HEK293 (cell line): ENCODE measurements at regions not wholly inside any gene's neighbourhood (a gene's known extent, or its start where the extent isn't known, plus 50 kb on each side); places are given as distances from the start of the nearest gene placed in this dataset.

Experiments
- CTCF ChIA-PET: fragments of 350-600 bp; formaldehyde crosslinking; extraction: SDS; loops from one replicate; lab custom pipeline; 2021; ENCODE audit warnings: antibody characterized with exemption; lab: Yijun Ruan, JAX
- POLR2A ChIA-PET: fragments of 300-600 bp; formaldehyde crosslinking; extraction: SDS; loops from one replicate; lab custom pipeline; 2020; ENCODE audit warnings: antibody characterized with exemption, inconsistent platforms; lab: Yijun Ruan, JAX
- H3K27ac ChIP-seq: fragments of 200-500 bp; sonication (Bioruptor generic); 2 replicates; pipeline ENCODE4 v1.5.1; 2014; ENCODE audit warnings: low read depth, low read length, control low read depth, inconsistent platforms; ENCODE audit errors: extremely low read depth
- H3K36me3 ChIP-seq, 2 experiments: fragments of 200-500 bp in 1 of 2; sonication (Bioruptor generic) in 1 of 2; 1 replicate in 1 of 2; 2 replicates in 1 of 2; pipeline ENCODE4 v1.5.1; 2014 to 2017; ENCODE audit warnings: inconsistent platforms in 2 of 2, low read length in 2 of 2; ENCODE audit not compliant: control insufficient read depth in 2 of 2, insufficient read depth in 1 of 2
- H3K4me1 ChIP-seq: fragments of 200-500 bp; sonication (Bioruptor generic); 2 replicates; pipeline ENCODE4 v1.5.1; 2014; ENCODE audit warnings: mild to moderate bottlenecking, low read length, inconsistent platforms; ENCODE audit not compliant: control insufficient read depth, insufficient read depth
- H3K4me3 ChIP-seq: 2 replicates; pipeline ENCODE4 v1.5.1; 2011; ENCODE audit warnings: low read depth, mild to moderate bottlenecking, control low read depth, low read length, moderate library complexity
- H3K9me3 ChIP-seq: fragments of 200-500 bp; sonication (Bioruptor generic); 2 replicates; pipeline ENCODE4 v1.5.1; 2014; ENCODE audit warnings: low read depth, low read length, inconsistent platforms; ENCODE audit not compliant: control insufficient read depth, insufficient read depth
- EGR2 ChIP-seq: fragments of 450-650 bp; formaldehyde crosslinking; IDR thresholded peaks from 2 replicates; pipeline ENCODE4 v1.5.1; 2016; ENCODE audit warnings: low read depth, missing biosample characterization, missing genetic modification characterization
- KLF8 ChIP-seq: fragments of 450-650 bp; formaldehyde crosslinking; IDR thresholded peaks from 2 replicates; pipeline ENCODE4 v1.5.1; 2016; ENCODE audit warnings: missing biosample characterization, missing genetic modification characterization
- ZBTB17 ChIP-seq: fragments of 450-650 bp; formaldehyde crosslinking; IDR thresholded peaks from 2 replicates; pipeline ENCODE4 v1.5.1; 2016; ENCODE audit warnings: missing biosample characterization, missing genetic modification characterization
- ZBTB21 ChIP-seq: fragments of 450-650 bp; formaldehyde crosslinking; IDR thresholded peaks from 2 replicates; pipeline ENCODE4 v1.5.1; 2017; ENCODE audit warnings: missing biosample characterization, missing genetic modification characterization
- ZNF169 ChIP-seq: fragments of 450-650 bp; formaldehyde crosslinking; IDR thresholded peaks from 2 replicates; pipeline ENCODE4 v1.5.1; 2016; ENCODE audit warnings: missing biosample characterization, missing genetic modification characterization
- ZNF248 ChIP-seq: fragments of 450-650 bp; formaldehyde crosslinking; IDR thresholded peaks from 2 replicates; pipeline ENCODE4 v1.5.1; 2017; ENCODE audit warnings: missing biosample characterization, missing genetic modification characterization
- ZNF626 ChIP-seq: fragments of 450-650 bp; sonication (Bioruptor Pico); formaldehyde crosslinking; IDR thresholded peaks from 2 replicates; pipeline ENCODE4 v1.5.1; 2018; ENCODE audit warnings: missing biosample characterization, missing genetic modification characterization, inconsistent platforms
- ZNF629 ChIP-seq: fragments of 450-650 bp; formaldehyde crosslinking; IDR thresholded peaks from 2 replicates; pipeline ENCODE4 v1.5.1; 2017; ENCODE audit warnings: missing biosample characterization, missing genetic modification characterization
- TF ChIP-seq, protein P1 (sequence below): fragments of 450-650 bp; formaldehyde crosslinking; IDR thresholded peaks from 2 replicates; pipeline ENCODE4 v1.5.1; 2016; ENCODE audit warnings: missing biosample characterization, missing genetic modification characterization
- TF ChIP-seq, protein P2 (sequence below): fragments of 450-650 bp; formaldehyde crosslinking; IDR thresholded peaks from 2 replicates; pipeline ENCODE4 v1.5.1; 2016; ENCODE audit warnings: missing biosample characterization, missing genetic modification characterization
- TF ChIP-seq, protein P3 (sequence below): fragments of 450-650 bp; formaldehyde crosslinking; IDR thresholded peaks from 2 replicates; pipeline ENCODE4 v1.5.1; 2016; ENCODE audit warnings: missing biosample characterization, missing genetic modification characterization, borderline replicate concordance
- TF ChIP-seq, protein P4 (sequence below): fragments of 450-650 bp; formaldehyde crosslinking; IDR thresholded peaks from 2 replicates; pipeline ENCODE4 v1.5.1; 2017; ENCODE audit warnings: missing biosample characterization, missing genetic modification characterization
- TF ChIP-seq, protein P5 (sequence below): sonication (generic); formaldehyde crosslinking; IDR thresholded peaks from 2 replicates; pipeline ENCODE4 v1.8.1; 2022; ENCODE audit warnings: mild to moderate bottlenecking, moderate library complexity, missing genetic modification reagents

DNA sequence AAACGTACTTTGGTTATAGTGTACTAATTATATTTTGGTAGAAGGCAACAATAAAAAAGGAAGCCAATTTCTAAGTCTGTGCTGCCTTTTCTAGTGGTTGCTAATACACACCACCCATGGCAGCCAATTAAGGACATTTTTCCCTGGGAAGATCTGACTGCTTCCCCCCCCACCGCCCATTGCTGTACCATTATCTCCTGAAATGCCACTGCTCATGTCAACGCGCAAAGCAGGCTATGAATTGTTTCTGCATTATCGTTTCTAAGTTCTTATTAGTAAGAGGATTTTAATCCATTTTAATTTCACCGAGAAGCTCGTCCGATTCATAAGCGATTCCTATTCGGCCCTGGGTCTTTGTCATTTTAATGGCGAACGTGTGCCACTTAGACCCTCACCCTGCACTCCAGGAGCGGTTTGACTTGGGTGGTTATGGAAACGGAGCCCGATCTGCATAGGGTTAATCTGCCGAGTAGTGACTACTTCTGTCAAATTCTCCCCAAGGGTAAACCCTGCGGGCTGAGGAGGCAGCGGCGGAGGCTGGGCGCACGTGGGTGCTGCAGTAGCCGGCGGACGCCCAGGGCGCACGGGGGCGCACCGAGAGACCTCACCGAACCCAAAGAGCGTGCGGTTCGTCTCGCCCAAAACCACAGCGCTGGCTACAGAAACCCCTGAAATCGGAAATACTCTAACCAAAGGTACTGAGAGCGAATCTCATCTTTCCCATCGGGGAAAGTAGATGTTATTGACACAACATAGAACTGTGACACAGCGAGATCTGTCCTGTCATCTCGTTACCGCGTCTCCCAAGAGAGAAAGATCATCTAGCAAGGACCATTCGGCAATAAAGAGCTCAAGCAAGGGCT lies 55.8 kb upstream of the SHC3 start:
- CTCF ChIA-PET, result no interaction called here
- POLR2A ChIA-PET, result no interaction called here
- H3K36me3 ChIP-seq, result no peaks in the 10 kb centered on the region
- no peak overlapping the region for H3K27ac ChIP-seq
- H3K4me1 ChIP-seq, result no peaks in the 10 kb centered on the region
- TF ChIP-seq EGR2 (tag by site-specific recombination) (peak; percentile 29; the same call in 1 of the 2 replicates), ZBTB17 (tag by site-specific recombination) (0 out of 2 replicates have a peak, but pooled peaks have one; percentile 15), ZNF169 (no peak), ZNF629 (tag by site-specific recombination) (no peak)
- TF ChIP-seq, protein P1, sequence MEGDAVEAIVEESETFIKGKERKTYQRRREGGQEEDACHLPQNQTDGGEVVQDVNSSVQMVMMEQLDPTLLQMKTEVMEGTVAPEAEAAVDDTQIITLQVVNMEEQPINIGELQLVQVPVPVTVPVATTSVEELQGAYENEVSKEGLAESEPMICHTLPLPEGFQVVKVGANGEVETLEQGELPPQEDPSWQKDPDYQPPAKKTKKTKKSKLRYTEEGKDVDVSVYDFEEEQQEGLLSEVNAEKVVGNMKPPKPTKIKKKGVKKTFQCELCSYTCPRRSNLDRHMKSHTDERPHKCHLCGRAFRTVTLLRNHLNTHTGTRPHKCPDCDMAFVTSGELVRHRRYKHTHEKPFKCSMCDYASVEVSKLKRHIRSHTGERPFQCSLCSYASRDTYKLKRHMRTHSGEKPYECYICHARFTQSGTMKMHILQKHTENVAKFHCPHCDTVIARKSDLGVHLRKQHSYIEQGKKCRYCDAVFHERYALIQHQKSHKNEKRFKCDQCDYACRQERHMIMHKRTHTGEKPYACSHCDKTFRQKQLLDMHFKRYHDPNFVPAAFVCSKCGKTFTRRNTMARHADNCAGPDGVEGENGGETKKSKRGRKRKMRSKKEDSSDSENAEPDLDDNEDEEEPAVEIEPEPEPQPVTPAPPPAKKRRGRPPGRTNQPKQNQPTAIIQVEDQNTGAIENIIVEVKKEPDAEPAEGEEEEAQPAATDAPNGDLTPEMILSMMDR (tag by site-specific recombination), result peak; percentile 50; the same call in 1 of the 2 replicates
- H3K9me3 ChIP-seq, result no peaks in the 10 kb centered on the region
- H3K4me3 ChIP-seq, result no peak overlapping the region

DNA sequence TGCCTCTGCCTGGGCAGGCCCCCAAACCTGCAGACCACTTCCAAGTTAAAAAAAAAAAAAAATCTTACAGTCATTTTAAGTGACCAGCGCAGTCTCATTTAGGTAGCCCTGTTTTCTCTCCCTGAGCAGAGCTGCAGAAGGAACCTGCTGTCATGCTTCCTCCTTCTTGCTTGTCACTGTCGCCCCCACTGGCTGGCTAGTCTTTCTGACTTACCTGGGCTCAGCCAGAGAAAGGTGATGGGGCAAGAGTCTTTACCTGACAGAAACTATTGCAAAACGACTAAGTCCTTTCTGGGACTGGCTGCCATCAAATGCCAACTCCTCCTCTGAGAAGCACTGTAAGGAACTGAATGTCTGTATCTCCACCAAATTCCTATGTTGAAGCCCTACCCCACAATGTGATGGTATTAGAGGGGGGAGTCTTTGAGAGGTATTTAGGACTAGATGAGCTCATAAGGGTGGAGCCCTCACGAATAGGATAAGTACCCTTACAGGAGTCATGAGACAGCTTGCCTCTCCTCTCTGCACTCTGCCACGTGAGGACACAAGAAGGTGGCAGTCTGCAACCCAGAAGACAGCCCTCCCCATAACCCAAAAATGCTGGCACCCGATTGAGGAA lies 58.4 kb upstream of the SHC3 start:
- Histone ChIP-seq H3K27ac (no peak overlapping the region), H3K4me1 (no peaks in the 10 kb centered on the region), H3K4me3 (no peak overlapping the region), H3K36me3 (no peaks in the 10 kb centered on the region), H3K9me3 (no peaks in the 10 kb centered on the region)
- TF ChIP-seq, protein P2, sequence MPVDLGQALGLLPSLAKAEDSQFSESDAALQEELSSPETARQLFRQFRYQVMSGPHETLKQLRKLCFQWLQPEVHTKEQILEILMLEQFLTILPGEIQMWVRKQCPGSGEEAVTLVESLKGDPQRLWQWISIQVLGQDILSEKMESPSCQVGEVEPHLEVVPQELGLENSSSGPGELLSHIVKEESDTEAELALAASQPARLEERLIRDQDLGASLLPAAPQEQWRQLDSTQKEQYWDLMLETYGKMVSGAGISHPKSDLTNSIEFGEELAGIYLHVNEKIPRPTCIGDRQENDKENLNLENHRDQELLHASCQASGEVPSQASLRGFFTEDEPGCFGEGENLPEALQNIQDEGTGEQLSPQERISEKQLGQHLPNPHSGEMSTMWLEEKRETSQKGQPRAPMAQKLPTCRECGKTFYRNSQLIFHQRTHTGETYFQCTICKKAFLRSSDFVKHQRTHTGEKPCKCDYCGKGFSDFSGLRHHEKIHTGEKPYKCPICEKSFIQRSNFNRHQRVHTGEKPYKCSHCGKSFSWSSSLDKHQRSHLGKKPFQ (tag by site-specific recombination), result no peak
- TF ChIP-seq ZBTB21, result no peak
- TF ChIP-seq, protein P3, sequence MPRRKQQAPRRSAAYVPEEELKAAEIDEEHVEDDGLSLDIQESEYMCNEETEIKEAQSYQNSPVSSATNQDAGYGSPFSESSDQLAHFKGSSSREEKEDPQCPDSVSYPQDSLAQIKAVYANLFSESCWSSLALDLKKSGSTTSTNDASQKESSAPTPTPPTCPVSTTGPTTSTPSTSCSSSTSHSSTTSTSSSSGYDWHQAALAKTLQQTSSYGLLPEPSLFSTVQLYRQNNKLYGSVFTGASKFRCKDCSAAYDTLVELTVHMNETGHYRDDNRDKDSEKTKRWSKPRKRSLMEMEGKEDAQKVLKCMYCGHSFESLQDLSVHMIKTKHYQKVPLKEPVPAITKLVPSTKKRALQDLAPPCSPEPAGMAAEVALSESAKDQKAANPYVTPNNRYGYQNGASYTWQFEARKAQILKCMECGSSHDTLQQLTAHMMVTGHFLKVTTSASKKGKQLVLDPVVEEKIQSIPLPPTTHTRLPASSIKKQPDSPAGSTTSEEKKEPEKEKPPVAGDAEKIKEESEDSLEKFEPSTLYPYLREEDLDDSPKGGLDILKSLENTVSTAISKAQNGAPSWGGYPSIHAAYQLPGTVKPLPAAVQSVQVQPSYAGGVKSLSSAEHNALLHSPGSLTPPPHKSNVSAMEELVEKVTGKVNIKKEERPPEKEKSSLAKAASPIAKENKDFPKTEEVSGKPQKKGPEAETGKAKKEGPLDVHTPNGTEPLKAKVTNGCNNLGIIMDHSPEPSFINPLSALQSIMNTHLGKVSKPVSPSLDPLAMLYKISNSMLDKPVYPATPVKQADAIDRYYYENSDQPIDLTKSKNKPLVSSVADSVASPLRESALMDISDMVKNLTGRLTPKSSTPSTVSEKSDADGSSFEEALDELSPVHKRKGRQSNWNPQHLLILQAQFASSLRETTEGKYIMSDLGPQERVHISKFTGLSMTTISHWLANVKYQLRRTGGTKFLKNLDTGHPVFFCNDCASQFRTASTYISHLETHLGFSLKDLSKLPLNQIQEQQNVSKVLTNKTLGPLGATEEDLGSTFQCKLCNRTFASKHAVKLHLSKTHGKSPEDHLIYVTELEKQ, result no peak
- TF ChIP-seq, protein P4, sequence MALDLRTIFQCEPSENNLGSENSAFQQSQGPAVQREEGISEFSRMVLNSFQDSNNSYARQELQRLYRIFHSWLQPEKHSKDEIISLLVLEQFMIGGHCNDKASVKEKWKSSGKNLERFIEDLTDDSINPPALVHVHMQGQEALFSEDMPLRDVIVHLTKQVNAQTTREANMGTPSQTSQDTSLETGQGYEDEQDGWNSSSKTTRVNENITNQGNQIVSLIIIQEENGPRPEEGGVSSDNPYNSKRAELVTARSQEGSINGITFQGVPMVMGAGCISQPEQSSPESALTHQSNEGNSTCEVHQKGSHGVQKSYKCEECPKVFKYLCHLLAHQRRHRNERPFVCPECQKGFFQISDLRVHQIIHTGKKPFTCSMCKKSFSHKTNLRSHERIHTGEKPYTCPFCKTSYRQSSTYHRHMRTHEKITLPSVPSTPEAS (tag by site-specific recombination), result no peak
- no peak for TF ChIP-seq KLF8 (tag by site-specific recombination)
- TF ChIP-seq, protein P5, sequence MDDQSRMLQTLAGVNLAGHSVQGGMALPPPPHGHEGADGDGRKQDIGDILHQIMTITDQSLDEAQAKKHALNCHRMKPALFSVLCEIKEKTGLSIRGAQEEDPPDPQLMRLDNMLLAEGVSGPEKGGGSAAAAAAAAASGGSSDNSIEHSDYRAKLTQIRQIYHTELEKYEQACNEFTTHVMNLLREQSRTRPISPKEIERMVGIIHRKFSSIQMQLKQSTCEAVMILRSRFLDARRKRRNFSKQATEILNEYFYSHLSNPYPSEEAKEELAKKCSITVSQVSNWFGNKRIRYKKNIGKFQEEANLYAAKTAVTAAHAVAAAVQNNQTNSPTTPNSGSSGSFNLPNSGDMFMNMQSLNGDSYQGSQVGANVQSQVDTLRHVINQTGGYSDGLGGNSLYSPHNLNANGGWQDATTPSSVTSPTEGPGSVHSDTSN (CRISPR knock-in tag), result no peak
- no peak for TF ChIP-seq ZNF626 (tag by site-specific recombination)
- no peak for TF ChIP-seq ZNF248 (tag by site-specific recombination)
- CTCF ChIA-PET, result no interaction called here
- POLR2A ChIA-PET, result interaction anchor here (0.8 kb wide), 1 partner anchor 57 kb away, joined by 4 read pairs; no protein-coding TSS in a partner anchor
